Heart right ventricle (tissue), 16 donors: ENCODE measurements at regions not wholly inside any gene's neighbourhood (a gene's known extent, or its start where the extent isn't known, plus 50 kb on each side); places are given as distances from the start of the nearest gene placed in this dataset.

Source experiments
- ATAC-seq, 8 donors: fragments of 200-7000 bp; cut with Tn5 transposase; one replicate each; pipeline ENCODE4 v1.9.1; 2020; ENCODE audit warnings: mild to moderate bottlenecking in 8 of 8, moderate library complexity in 8 of 8, moderate number of reproducible peaks in 1 of 8
- DNase-seq, 2 donors: peaks; one replicate each; pipeline ENCODE4 v3.0.0-alpha.2; 2020
- H3K27ac ChIP-seq, 10 donors: fragments of 200-600 bp; sonication (generic) in 2 of 10; one replicate each; pipeline versions ENCODE4 v1.5.0 to v1.8.0; 2020 to 2022; ENCODE audit warnings: mild to moderate bottlenecking in 3 of 10
- H3K27me3 ChIP-seq, 7 donors: fragments of 200-600 bp; one replicate each; pipeline ENCODE4 v1.8.0; 2021 to 2022; ENCODE audit warnings: mild to moderate bottlenecking in 2 of 7
- H3K36me3 ChIP-seq, 9 donors: fragments of 200-600 bp; sonication (generic) in 1 of 9; one replicate each; pipeline versions ENCODE4 v1.5.0 to v1.8.0; 2020 to 2022; ENCODE audit warnings: mild to moderate bottlenecking in 2 of 9
- H3K4me1 ChIP-seq, 9 donors: fragments of 200-600 bp; sonication (generic) in 1 of 9; one replicate each; pipeline versions ENCODE4 v1.5.0 to v1.8.0; 2020 to 2022; ENCODE audit warnings: mild to moderate bottlenecking in 4 of 9
- H3K4me3 ChIP-seq, 10 donors: fragments of 200-600 bp; sonication (generic) in 2 of 10; one replicate each; pipeline versions ENCODE4 v1.5.0 to v1.8.0; 2020 to 2022; ENCODE audit warnings: mild to moderate bottlenecking in 7 of 10, moderate library complexity in 2 of 10
- H3K9me3 ChIP-seq, 11 donors: fragments of 200-600 bp in 10 of 11; sonication (generic) in 2 of 11; one replicate each; pipeline versions ENCODE4 v1.5.0 to v1.8.0; 2013 to 2022; ENCODE audit warnings: mild to moderate bottlenecking in 2 of 11, control low read depth in 1 of 11, moderate library complexity in 1 of 11
- CTCF ChIP-seq, 9 donors: fragments of 200-600 bp; sonication (generic) in 2 of 9; IDR thresholded peaks; one replicate each; pipeline versions ENCODE4 v1.5.0 to v1.8.0; 2021 to 2022; ENCODE audit warnings: antibody characterized with exemption in 9 of 9, mild to moderate bottlenecking in 5 of 9, moderate library complexity in 1 of 9
- WGBS, 2 donors: extraction: QIAGEN DNeasy Blood & Tissue Kit; methylation state at CpG; one replicate each; pipeline ENCODE4 v1.1.7; 2013; ENCODE audit warnings: inconsistent platforms in 1 of 2; 5-methylcytosine and 5-hydroxymethylcytosine counted together
- intact Hi-C, 10 donors: fragments of 100-400 bp; cut with DNase I; formaldehyde crosslinking; loops; one replicate each; pipeline versions ENCODE4 v1.11.1 to v1.14.2; 2022
- donor health status: Arrhythmogenic right ventricular cardiomyopathy.
- donor health status: ischemic (EF 13 %, LVEDD 7.1; RV severe dilation, severe dysfunction).
- donor health status: healthy with polysubstance abuse.
- donor health status: DM: no; HTN: yes; CAD: no.
- donor health status: DM: no; HTN: no; CAD: no.
- donor health status: ischemic (EF 25% LVEDD 6.9; RV normal size, moderate dysfunction).
- donor health status: ischemic (EF 25% LVEDD 5.7; RV mildly dilated, moderate dysfunction).
- donor health status: healthy.
- donor health status: DM: yes; HTN: yes; CAD: no.
- donor health status: Ischemic cardiomyopathy.
- donor health status: ischemic (EF 35%, LVEDD 5.7; RV mildly dilated, moderate dysfunction).
- donor health status: nonischemic (EF 11% LVEDD 7.7; RV severe dilation, severe dysfunction).
- donor health status: DM: yes; HTN: yes; CAD: no.
- donor health status: PGD.
- donor health status: ischemic (EF 29% LVEDD 5.4; RV normal size, mild dysfunction).
- donor health status: nonischemic (EF 23%, LVEDD 6.1; RV moderate dilation, normal function).

- ATAC-seq (no peak), DNase-seq (no peak)
- Histone ChIP-seq H3K4me1 (no peaks in the 10 kb centered on the region), H3K9me3 (no peaks in the 10 kb centered on the region), H3K27me3 (peaks cover 0 to 22% (median 11%) of the 10 kb centered on the region in 7 donors), H3K36me3 (no peaks in the 10 kb centered on the region), H3K27ac (no peak overlapping the region), H3K4me3 (no peak overlapping the region)
- TF ChIP-seq CTCF (IDR thresholded peaks at IDR 0.05): no peak
- intact Hi-C loops: no loop called here
- 83 to 84% methylated on average over 10 of the region's 10 CpGs for WGBS, 2 donors
These were observed 166.4 kb upstream of the MVB12B start for GRCh38 chr9:126160067-126160853.

DNA sequence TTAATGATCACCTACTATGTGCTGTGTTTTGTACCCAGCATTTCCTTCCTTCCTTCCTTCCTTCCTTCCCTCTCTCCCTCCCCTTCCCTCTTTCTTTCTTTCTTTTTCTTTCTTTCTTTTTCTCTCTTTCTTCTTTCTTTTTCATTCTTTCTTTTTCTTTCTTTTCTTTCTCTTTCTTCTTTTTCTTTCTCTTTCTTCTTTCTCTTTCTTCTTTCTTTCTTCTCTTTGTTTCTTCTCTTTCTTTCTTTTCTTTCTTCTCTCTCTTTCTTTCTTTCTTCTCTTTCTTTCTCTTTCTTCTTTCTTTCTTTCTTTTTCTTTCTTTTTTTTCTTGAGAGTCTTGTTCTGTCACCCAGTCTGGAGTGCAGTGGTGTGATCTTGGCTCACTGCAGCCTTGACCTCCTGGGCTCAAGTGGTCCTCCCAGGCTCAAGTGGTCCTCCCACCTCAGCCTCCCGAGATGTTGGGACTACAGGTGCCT is 165.7 kb upstream of the MVB12B start:
- intact Hi-C loops: no loop called here
- Histone ChIP-seq H3K27ac (no peak overlapping the region), H3K27me3 (peaks cover 0 to 28% (median 6%) of the 10 kb centered on the region in 7 donors), H3K4me3 (no peak overlapping the region), H3K9me3 (no peaks in the 10 kb centered on the region), H3K36me3 (no peaks in the 10 kb centered on the region), H3K4me1 (no peaks in the 10 kb centered on the region)
- 90 to 92% methylated on average over 1 of the region's 1 CpG for WGBS, 2 donors
- DNase-seq (no peak), ATAC-seq (no peak)
- no peak for TF ChIP-seq CTCF (IDR thresholded peaks at IDR 0.05)

DNA sequence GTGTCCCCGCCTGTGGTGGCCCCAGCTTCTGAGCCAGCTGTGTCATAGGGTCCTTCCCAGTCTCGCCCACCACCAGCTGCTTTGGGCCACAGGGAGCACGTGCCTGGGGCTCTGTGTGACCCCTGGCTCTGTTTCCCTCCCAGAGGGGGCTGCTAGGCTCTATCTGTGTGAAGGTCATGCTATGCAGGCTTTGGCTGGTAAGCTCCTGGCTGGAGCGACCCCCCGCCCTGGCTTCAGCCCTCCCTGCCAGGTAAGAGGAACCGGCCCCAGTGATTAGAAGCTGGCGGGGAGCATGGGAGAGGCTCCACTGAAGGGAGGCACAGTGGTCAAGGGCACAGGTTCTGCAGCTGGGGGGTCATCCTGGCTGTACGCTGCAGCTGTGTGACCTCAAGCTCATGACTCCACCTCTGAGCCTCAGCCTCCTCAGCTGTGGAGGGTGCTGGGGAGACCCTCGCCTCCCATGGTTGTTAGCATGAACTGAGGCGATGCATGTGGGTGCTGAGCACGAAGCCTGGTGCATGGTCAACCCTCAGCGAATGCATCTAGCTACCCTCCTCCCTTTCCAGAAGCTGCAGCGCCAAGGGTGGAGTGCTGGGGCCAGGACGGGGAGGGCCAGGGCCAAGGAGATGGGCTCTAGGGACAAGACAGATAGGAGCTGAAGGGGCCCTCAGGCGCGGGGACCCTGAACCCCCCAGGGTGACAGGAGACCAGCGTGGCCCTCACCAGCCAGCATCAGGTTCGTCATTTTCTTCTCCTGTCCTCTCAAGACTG is 163.8 kb upstream of the MVB12B start:
- Histone ChIP-seq H3K9me3 (no peaks in the 10 kb centered on the region), H3K4me1 (no peaks in the 10 kb centered on the region), H3K36me3 (no peaks in the 10 kb centered on the region), H3K27me3 (peaks cover 0 to 39% (median 0%) of the 10 kb centered on the region in 7 donors), H3K4me3 (no peak overlapping the region), H3K27ac (no peak overlapping the region)
- ATAC-seq (peak in 1 of 8 donors; percentile 17), DNase-seq (no peak)
- no peak for TF ChIP-seq CTCF (IDR thresholded peaks at IDR 0.05)
- WGBS, 2 donors: 89 to 91% methylated on average over 18 of the region's 18 CpGs
- intact Hi-C loops: no loop called here

DNA sequence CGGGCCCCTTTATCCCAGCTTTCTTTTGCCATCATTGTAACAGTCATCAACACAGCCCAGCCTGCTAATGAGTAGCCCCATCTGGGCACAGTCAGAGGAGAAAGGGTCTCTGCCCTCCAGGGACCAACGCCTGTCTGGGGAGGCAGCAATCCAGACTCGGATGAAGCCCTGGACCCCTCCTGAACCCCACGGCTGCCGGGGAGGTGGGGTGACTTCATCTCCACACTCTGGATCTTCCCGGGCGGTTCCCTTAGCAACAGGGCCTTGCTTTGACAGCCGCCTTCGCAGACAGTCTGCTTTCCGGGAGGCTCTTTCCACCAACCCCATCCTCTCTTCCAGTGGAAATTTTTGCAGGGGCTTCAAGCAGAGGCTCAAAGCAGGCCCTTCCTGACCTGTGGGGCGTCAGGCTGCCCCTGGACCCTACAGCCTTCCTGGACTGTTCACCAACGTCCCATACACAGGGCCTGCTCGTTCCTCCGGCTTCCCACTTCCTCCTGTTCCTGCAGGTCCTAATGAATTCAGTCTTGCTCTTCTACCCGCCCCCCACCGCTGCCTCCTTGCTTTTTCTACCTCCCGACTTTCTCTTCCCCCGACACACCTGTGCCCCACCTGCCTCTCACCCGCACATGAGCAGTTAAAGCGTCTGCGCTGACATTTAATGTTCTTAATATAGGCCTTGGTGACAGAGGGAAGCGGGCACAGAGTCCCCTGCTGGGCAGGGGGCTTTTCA is 161.7 kb upstream of the MVB12B start:
- Histone ChIP-seq H3K9me3 (no peaks in the 10 kb centered on the region), H3K27ac (no peak overlapping the region), H3K4me3 (no peak overlapping the region), H3K4me1 (no peaks in the 10 kb centered on the region), H3K27me3 (peaks cover 0 to 47% (median 9%) of the 10 kb centered on the region in 7 donors), H3K36me3 (no peaks in the 10 kb centered on the region)
- 81 to 85% methylated on average over 22 of the region's 22 CpGs for WGBS, 2 donors
- no peak for ATAC-seq
- intact Hi-C loops: no loop called here
- TF ChIP-seq CTCF (IDR thresholded peaks at IDR 0.05): no peak
- DNase-seq: no peak
